Left ventricle myocardium superior (tissue), 1 donor: ENCODE measurements at regions not wholly inside any gene's neighbourhood (a gene's known extent, or its start where the extent isn't known, plus 50 kb on each side); places are given as distances from the start of the nearest gene placed in this dataset.

Experiments used
- ATAC-seq: fragments of 200-7000 bp; cut with Tn5 transposase; one replicate; pipeline ENCODE4 v1.9.1; 2020; ENCODE audit warnings: mild to moderate bottlenecking, moderate library complexity
- DNase-seq: peaks from one replicate; pipeline ENCODE4 v3.0.0-alpha.2; 2020
- intact Hi-C: fragments of 100-400 bp; cut with micrococcal nuclease; formaldehyde crosslinking; loops from one replicate; pipeline ENCODE4 v1.11.0; 2022
- donor health status: DM: no; HTN: yes; CAD: no; lungs with severe emphysema.

DNA sequence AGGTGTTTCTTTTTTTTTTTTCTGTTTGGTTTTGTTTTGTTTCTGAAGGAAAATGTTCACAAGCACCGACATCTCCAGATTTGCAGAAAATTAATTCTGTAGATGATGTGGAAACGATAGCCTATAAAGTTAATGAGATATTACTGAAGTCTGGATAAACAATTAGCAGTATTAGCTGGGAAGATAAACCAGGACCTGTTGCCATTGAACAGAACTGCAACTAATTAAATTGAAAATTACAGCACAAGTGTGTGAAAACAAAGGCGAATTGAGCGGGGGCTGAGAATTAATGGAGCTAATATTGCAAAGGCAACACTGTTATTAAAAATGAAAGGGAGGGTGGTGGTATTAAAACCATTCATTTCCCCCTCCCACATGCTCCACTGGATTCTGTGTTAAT lies 107.5 kb upstream of the AJAP1 start:
- no peak for DNase-seq

DNA sequence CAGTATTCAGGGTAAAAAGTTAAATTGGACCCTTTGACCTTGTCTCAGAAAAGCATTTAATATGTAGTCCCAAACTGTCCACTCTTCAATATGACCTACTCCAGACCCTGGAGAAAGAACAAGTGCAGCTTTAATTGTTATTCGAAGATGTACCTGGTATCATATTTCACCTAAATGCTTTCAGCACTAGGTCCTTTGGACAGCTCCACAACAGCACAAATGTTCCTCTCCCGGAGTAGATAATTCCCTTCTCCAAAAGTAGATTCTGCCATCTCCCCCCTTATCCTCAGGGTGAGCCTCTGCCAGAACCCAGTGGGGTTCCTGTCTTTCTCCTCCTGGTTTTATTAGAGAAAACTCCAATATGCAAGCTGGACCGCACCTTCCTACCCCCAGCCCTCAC lies 104.5 kb upstream of the AJAP1 start:
- intact Hi-C loops: no loop called here
- no peak for DNase-seq
- no peak for ATAC-seq

More for the DNA sequence above, 107.5 kb upstream of the AJAP1 start:
- intact Hi-C loops: no loop called here
- no peak for ATAC-seq

DNA sequence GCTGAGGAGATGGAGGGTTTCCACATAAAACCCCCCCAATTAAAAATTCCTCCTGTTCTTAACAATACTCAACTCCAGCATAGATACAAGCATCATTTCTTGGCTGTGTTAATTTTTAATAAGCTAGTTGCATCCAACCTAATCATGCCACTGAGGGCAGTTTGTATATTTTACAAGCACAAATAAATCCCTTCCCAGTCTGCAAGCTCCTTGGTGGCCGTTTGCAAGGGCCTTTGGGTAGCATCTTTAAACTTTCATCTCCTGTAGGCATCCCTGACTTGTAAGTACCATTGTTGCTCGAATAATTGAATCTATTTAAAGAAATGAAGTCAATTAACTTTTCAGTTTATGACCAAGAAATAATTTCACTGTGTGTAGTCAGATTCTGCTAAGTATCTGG lies 103.5 kb upstream of the AJAP1 start:
- intact Hi-C loops: no loop called here
- ATAC-seq: no peak
- DNase-seq: no peak

DNA sequence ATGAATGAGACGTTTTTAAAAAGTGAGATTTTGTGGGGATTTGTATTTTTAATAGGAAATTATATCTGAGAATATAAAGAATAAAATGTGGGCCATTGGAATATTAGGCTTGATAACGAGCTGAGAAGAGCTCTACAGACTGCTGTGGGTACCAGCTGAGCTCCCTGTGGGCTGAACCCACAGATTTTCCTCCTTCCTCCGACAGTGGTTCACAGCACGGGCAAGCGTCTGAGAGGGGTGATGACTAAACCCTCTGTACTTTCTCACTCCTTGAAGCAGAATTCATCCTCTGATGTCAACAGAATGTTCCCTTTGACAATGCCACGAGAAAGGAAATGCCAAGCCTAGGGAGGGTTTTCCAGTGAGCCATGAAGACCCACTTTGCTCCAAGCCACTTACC lies 102.7 kb upstream of the AJAP1 start:
- ATAC-seq (no peak), DNase-seq (no peak)
- intact Hi-C loops: no loop called here

DNA sequence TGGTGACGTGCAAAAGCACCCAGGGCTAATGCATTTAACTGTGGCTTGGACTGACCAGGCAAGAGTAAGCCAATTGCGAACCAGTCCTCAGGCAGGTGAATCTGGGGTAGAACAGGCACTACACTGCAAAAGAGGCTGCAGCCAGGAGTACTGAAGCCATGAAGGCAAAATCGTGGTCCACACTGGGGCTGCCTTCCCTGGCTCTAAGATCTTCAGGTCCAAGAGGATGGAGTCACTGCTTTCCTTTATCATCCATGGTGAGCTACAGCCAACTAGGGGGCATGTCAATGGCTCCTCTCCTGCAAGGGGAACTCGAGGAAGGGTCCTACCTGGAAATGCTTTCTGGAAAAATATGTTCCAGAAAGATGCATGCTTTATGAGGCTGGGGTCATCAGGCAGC lies 100.6 kb upstream of the AJAP1 start:
- intact Hi-C loops: no loop called here
- no peak for ATAC-seq
- no peak for DNase-seq

DNA sequence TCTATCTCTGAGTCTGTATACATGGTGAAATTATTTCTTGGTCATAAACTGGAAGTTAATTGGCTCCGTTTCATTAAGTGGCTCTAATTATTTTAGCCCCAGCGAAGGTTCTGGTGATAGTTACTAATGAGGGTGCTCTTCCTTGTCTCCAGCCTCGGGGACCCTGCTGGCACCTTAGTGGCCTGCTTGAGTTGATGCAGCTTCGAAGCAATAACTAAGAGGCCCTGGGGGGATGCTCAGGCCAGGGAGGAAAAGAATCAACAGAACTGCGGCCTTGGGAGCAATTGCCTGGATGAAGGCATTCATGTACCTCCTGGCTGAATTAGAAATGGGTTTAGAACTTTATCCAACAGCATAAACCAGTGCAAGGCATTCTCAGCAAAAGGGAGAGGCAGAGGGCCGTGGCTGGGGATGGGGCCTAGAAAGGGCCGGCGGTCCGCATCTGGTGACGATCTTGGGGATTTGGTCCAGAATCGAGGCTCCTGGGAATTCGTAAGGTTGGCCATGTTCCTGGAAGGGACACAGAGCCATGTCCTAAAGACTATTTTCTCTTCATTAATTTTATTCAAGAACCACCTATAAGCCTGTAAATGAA lies 100.0 kb upstream of the AJAP1 start:
- intact Hi-C loops: no loop called here
- DNase-seq: no peak
- no peak for ATAC-seq

DNA sequence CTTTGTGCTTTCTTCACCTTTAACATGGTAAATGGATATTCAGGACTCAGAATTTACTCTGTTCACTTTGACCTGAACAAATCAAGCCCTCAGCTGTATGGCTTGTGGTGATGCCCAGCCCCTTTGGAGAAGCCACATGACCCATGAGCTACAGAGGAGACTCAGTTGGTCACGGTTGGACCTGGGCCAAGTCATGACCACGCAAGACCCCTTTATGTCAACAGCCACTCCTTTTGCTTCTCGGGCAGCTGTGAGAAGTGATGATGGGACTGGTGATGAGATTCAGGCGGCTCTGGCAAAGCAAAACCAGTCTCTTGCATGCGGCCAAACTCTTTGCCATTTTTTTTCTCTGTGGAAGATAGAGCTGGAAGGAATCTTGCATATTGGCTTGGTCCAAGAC lies 96.5 kb upstream of the AJAP1 start:
- intact Hi-C loops: no loop called here
- no peak for ATAC-seq
- DNase-seq: no peak

DNA sequence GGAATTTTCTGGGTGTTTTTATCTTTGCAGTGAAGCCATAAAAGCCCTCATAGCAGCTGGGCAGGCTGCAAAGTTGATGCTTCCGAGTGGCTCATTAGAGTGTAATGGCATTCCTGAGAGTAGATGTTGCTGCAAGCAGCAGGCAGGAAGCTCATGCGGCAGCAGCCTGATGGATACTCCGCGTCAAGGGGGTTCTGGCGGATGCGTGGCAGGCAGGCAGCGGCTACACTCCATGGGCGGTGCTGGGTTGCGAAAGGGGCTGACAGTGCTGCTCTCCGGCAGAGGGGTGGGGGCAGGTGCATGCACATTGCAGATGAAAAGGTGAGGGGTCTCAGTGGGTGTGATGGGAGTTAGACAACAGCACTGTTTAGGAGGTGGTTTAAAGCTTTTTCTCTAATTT lies 93.2 kb upstream of the AJAP1 start:
- intact Hi-C loops: no loop called here
- no peak for DNase-seq
- ATAC-seq: no peak

DNA sequence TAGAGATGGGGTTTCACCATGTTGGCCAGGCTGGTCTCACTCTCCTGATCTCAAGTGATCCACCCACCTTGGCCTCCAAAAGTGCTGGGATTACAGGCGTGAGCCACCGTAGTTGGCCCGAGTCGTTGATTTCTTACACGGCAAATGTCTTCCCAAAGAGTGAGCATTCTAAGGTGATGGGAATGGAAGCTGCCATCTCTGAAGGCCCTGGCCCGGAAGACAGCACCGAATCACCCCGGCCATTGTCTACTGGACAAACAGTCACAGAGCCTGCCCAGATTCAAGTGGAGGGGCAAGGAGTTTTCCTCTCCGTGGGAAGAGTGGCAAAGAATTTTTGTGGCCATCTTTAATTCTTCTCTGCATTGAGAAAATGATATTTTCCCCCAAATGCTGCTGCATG lies 92.1 kb upstream of the AJAP1 start:
- ATAC-seq: no peak
- DNase-seq: no peak
- intact Hi-C loops: no loop called here

DNA sequence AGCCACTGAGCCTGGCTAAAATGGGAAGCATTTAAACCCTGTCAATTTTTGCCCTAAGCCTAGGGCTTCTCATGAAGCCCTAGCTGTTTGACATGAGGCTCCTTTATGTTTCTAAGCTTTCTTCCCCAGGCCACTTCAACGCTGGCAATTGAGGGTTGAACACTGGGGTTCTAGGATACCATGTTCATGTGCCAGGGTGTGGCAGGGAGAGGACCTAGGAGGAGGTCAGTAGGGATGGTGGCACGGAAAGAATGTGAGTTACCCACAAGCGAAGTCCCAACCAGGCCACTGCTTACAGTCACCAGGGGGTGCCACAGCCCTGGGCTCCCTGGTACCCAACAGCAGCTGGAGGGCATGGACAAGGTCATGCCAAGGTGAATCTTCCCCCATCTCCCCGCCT lies 90.8 kb upstream of the AJAP1 start:
- no peak for DNase-seq
- ATAC-seq: no peak
- intact Hi-C loops: no loop called here

DNA sequence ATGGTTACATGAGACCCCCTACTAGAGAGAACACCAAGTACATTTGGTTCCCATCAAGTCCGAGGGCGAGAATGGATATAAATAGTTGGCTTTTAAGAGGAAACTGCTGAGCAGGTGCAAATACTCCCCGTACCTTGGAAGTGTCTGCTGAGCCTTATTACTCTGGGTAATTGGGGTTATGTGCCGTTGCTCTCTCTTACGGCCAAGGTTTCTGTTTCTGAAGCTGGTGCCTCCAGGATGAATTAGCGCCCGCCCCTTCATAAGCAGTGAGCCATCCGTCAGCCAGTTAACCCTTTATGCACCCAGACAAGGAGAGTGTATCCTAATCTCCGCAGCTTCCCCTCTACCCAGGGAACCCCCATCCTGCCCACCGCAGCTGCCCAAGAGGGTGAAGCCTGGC lies 90.4 kb upstream of the AJAP1 start:
- DNase-seq (no peak), ATAC-seq (no peak)
- intact Hi-C loops: no loop called here

DNA sequence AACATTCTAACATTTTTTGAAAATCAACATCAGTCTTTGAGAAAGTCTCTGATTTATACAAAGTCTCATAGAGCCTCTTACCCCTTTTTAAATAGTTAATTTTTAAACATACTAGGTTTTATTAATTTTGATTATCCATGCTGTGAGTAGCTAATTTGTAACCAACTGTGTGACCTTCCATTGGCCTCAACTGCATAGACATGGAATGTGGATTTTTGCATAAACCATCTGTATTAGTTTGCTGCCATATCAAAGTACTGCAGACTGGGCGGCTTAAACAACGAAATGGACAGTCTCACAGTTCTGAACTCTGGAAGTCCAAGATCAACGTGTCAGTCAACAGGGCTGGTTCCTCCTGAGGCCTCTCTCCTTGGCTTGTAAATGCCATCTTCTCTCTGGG lies 89.2 kb upstream of the AJAP1 start:
- DNase-seq (no peak), ATAC-seq (no peak)
- intact Hi-C loops: no loop called here

DNA sequence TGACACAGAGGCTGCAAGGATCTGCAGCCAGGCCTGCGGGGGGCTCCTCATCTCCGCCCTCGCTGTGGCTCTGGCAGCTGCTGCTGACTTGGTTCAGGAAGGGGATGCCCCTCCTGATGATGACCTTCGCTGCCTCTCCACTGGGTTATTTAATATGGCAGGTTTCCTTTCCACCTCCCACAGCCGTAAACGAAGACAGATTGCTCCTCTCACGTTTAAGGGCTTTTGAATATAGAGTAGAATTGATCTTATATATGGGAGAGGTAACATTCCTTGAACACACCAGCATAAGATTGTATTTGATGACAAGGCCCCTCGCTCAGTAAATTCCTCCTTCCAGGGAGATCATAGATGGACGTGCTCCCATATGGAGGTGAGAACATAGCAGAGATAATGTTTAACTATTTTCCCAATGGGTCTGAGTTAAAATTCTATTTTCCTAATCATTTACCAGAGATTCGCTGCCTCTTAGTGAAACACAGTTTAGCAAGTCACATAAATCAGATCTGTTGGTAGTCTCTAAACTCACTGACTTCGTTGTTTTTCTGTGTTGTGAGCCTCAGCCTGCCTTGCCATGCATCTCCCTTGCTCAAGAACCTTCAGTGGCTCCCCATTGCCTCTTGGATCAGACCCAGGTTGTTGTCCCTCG lies 88.5 kb upstream of the AJAP1 start:
- ATAC-seq (no peak), DNase-seq (no peak)

DNA sequence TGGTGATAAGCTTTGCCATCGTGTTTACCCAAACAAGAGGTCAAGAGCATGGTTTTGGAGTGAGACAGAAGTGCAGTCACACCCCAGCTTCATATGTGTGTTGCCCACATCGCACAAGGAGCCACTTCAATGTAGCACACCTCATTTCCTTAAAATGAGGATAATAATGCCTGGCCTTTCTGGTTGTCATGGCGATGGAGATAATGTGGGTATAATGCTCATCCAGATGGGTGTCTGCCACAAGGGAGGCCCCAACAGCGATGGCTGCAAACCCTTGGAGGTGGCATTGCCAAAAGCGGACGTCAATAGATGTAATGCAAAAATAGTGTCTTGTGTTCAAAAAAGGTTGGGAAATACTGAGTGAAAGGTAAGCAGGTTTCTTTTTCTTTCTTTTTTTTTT lies 83.1 kb upstream of the AJAP1 start:
- no peak for ATAC-seq
- intact Hi-C loops: no loop called here
- no peak for DNase-seq

More for the DNA sequence above, 88.5 kb upstream of the AJAP1 start:
- intact Hi-C loops: no loop called here

DNA sequence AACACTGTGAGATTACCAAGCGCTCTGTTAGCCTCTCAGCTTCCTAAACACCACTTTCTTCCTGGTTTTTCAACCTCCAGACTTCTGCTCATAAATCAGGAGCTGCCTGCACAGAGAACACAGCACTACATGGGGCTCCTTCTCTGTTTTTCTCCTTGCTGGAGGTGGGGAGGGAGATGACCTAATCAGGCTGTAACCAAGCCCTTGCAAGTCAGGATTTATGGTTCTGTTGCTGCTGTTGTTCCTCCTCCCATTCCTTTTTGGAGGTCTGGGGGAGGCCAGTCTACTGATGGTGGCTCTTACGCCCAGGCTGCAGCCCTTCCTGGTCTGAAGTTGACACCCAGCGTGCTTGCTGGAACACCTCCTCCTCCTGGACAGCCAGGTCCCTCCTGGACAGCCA lies 80.9 kb upstream of the AJAP1 start:
- intact Hi-C loops: no loop called here
- ATAC-seq: no peak
- no peak for DNase-seq

DNA sequence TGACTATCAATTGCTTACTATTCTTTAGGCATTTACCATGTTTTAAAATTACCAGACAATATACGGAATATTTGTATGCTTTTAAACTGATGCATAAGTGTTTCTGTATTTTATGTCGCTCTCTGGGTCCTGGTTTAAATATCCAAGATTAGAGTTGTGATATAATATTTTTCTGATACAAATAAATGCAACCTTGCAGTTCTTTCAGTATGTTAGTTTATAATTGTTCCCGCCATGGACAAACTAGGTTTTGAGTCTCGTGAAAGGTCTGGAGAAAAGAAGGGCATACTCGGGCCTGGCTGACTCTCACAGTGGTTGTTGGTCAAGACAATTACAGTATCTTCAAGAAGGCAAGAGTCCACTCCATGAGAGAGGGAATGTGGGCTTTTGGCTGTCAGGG lies 72.6 kb upstream of the AJAP1 start:
- intact Hi-C loops: no loop called here
- no peak for ATAC-seq
- no peak for DNase-seq

DNA sequence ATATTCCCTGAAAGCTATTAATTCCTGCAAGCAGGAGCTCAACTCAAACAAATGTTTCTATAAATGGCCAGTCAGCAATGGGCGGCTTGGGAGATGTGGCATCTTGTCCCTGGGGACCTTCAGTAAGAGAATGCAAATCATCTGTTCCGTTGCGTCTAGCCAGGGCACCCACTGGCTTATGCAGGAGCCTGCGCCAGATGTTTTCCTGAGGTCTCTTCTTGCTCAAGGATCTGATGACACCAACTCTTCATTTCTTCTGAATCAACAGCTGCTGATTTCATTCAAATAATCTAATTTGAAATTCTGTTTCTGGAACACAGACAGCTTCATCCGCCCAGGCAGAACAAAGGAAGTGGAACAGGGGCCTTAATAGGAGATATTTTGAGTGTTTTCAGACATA lies 70.0 kb upstream of the AJAP1 start:
- intact Hi-C loops: no loop called here
- no peak for ATAC-seq
- DNase-seq: no peak

DNA sequence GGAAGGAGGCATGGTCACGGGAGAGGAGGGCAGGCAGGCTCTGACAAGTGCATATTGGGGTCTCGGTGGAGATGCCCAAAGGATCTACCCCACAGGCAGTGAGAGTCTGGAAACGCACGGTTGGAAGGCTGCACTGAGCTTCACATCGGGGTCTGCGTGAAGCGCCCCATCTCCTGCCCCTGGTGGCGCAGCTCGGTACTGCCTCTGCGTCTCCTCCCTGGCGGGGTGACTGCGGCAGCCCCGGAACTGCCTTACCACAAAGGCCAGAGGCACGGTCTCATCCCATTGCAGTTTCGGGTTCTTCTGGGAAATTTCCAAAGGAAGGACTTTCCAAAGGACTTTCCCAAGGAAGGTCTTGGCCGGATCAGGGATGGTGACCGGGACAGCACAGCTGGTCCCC lies 69.2 kb upstream of the AJAP1 start:
- peak; percentile 23 for ATAC-seq

DNA sequence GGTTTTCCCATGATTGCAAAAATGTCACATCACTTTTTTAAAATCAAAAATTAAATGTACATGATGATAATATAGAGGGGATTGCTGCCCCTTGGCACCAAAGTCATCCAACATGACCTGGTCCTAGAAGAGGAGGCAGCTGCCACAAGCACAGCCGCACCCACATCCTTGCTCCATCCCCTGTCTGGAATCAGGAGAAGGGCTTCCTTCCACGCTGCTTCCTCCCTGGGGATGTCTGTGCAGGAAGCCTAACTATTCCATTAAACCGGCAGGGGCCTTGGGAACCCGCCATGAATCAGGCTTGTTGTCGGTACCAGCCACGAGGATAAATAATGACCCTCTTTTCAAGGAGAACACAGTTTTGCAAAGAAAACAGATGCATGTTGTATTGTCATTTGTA lies 68.7 kb upstream of the AJAP1 start:
- intact Hi-C loops: no loop called here
- DNase-seq (no peak), ATAC-seq (no peak)

More for the DNA sequence above, 69.2 kb upstream of the AJAP1 start:
- DNase-seq: peak; percentile 32
- intact Hi-C loops: no loop called here

DNA sequence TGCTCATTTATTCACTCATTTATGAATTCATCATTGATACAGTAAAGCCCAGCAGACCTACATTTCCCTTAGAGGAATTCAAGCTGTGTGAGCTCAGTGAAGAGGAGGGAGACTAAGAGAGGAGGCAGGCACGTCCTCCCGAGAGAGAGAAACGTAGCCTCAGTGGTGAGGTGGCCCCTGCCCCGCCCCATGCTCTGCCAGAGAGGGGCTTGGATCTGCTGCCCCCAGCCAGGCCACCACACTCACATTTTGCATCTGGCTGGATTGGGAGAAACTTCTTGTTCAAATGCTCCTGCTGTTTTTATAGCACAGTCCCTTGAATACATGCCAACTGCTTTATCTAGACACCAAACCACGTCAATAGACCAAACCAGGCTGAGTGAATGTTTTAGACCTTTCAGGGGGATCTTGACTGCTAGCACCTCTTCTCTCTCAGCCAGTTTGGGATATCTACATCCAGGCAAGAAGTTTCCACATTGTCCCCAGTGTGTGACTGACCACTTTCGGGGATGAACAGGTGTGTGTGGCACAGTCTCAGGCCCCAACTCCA lies 67.7 kb upstream of the AJAP1 start:
- no peak for DNase-seq
- no peak for ATAC-seq
- intact Hi-C loops: no loop called here

DNA sequence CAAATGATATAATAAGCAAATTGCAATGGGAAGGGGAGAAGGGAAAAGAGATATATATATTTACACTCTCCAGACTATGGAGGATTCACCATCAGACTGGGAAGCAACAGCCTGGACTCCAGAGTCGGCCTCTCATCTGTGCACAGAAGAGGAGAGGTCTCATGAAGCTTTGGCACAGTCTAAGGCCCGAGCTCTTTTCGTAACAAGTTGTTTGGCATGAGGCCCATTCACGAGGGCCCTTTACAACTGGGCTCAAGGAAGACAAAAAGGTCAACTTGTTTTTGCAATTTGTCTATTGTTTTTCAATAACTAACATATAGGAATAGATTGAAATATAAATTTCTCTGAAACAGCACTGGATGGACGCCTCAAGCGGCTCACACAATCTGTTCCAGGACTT lies 66.7 kb upstream of the AJAP1 start:
- ATAC-seq: no peak
- intact Hi-C loops: no loop called here

More for the DNA sequence above, 66.7 kb upstream of the AJAP1 start:
- no peak for DNase-seq
